HEK293 (cell line): ENCODE measurements at regions not wholly inside any gene's neighbourhood (a gene's known extent, or its start where the extent isn't known, plus 50 kb on each side); places are given as distances from the start of the nearest gene placed in this dataset.

Source experiments
- CTCF ChIA-PET: fragments of 350-600 bp; formaldehyde crosslinking; extraction: SDS; loops from one replicate; lab custom pipeline; 2021; ENCODE audit warnings: antibody characterized with exemption; lab: Yijun Ruan, JAX
- POLR2A ChIA-PET: fragments of 300-600 bp; formaldehyde crosslinking; extraction: SDS; loops from one replicate; lab custom pipeline; 2020; ENCODE audit warnings: antibody characterized with exemption, inconsistent platforms; lab: Yijun Ruan, JAX
- H3K27ac ChIP-seq: fragments of 200-500 bp; sonication (Bioruptor generic); 2 replicates; pipeline ENCODE4 v1.5.1; 2014; ENCODE audit warnings: low read depth, low read length, control low read depth, inconsistent platforms; ENCODE audit errors: extremely low read depth
- H3K36me3 ChIP-seq, 2 experiments: fragments of 200-500 bp in 1 of 2; sonication (Bioruptor generic) in 1 of 2; 1 replicate in 1 of 2; 2 replicates in 1 of 2; pipeline ENCODE4 v1.5.1; 2014 to 2017; ENCODE audit warnings: inconsistent platforms in 2 of 2, low read length in 2 of 2; ENCODE audit not compliant: control insufficient read depth in 2 of 2, insufficient read depth in 1 of 2
- H3K4me1 ChIP-seq: fragments of 200-500 bp; sonication (Bioruptor generic); 2 replicates; pipeline ENCODE4 v1.5.1; 2014; ENCODE audit warnings: mild to moderate bottlenecking, low read length, inconsistent platforms; ENCODE audit not compliant: control insufficient read depth, insufficient read depth
- H3K4me3 ChIP-seq: 2 replicates; pipeline ENCODE4 v1.5.1; 2011; ENCODE audit warnings: low read depth, mild to moderate bottlenecking, control low read depth, low read length, moderate library complexity
- H3K9me3 ChIP-seq: fragments of 200-500 bp; sonication (Bioruptor generic); 2 replicates; pipeline ENCODE4 v1.5.1; 2014; ENCODE audit warnings: low read depth, low read length, inconsistent platforms; ENCODE audit not compliant: control insufficient read depth, insufficient read depth
- PRDM2 ChIP-seq: fragments of 450-650 bp; formaldehyde crosslinking; IDR thresholded peaks from 2 replicates; pipeline ENCODE4 v1.5.1; 2016; ENCODE audit warnings: missing biosample characterization, missing genetic modification characterization, borderline replicate concordance
- REST ChIP-seq: fragments of 450-650 bp; formaldehyde crosslinking; IDR thresholded peaks from 2 replicates; pipeline ENCODE4 v1.5.1; 2016; ENCODE audit warnings: missing biosample characterization, missing genetic modification characterization
- YY2 ChIP-seq: fragments of 450-650 bp; formaldehyde crosslinking; IDR thresholded peaks from 2 replicates; pipeline ENCODE4 v1.5.1; 2016; ENCODE audit warnings: missing biosample characterization, missing genetic modification characterization
- ZFP3 ChIP-seq: fragments of 450-650 bp; formaldehyde crosslinking; IDR thresholded peaks from 2 replicates; pipeline ENCODE4 v1.5.1; 2016; ENCODE audit warnings: low read depth, missing biosample characterization, missing genetic modification characterization
- ZNF23 ChIP-seq: fragments of 450-650 bp; formaldehyde crosslinking; IDR thresholded peaks from 2 replicates; pipeline ENCODE4 v1.5.1; 2016; ENCODE audit warnings: missing biosample characterization, missing genetic modification characterization, borderline replicate concordance
- ZNF398 ChIP-seq: fragments of 450-650 bp; formaldehyde crosslinking; IDR thresholded peaks from 2 replicates; pipeline ENCODE4 v1.5.1; 2017; ENCODE audit warnings: missing biosample characterization, missing genetic modification characterization
- ZNF473 ChIP-seq: fragments of 450-650 bp; formaldehyde crosslinking; IDR thresholded peaks from 2 replicates; pipeline ENCODE4 v1.5.1; 2017; ENCODE audit warnings: missing biosample characterization, missing genetic modification characterization
- ZNF501 ChIP-seq: fragments of 450-650 bp; formaldehyde crosslinking; IDR thresholded peaks from 2 replicates; pipeline ENCODE4 v1.5.1; 2016; ENCODE audit warnings: missing biosample characterization, missing genetic modification characterization
- ZNF548 ChIP-seq: fragments of 450-650 bp; formaldehyde crosslinking; IDR thresholded peaks from 2 replicates; pipeline ENCODE4 v1.5.1; 2016; ENCODE audit warnings: missing biosample characterization, missing genetic modification characterization
- ZNF600 ChIP-seq: fragments of 450-650 bp; formaldehyde crosslinking; IDR thresholded peaks from 2 replicates; pipeline ENCODE4 v1.5.1; 2016; ENCODE audit warnings: missing biosample characterization, missing genetic modification characterization
- ZNF660 ChIP-seq: fragments of 450-650 bp; IDR thresholded peaks from 2 replicates; pipeline ENCODE4 v1.5.1; 2018; ENCODE audit warnings: missing biosample characterization, mild to moderate bottlenecking, missing genetic modification characterization
- ZNF704 ChIP-seq: fragments of 450-650 bp; formaldehyde crosslinking; IDR thresholded peaks from 2 replicates; pipeline ENCODE4 v1.5.1; 2016; ENCODE audit warnings: missing biosample characterization, missing genetic modification characterization
- ZNF776 ChIP-seq: fragments of 450-650 bp; formaldehyde crosslinking; IDR thresholded peaks from 2 replicates; pipeline ENCODE4 v1.5.0; 2017; ENCODE audit warnings: missing biosample characterization, missing genetic modification characterization, borderline replicate concordance
- ZSCAN16 ChIP-seq: fragments of 450-650 bp; formaldehyde crosslinking; IDR thresholded peaks from 2 replicates; pipeline ENCODE4 v1.5.1; 2016; ENCODE audit warnings: missing biosample characterization, missing genetic modification characterization
- ZSCAN30 ChIP-seq: fragments of 450-650 bp; IDR thresholded peaks from 2 replicates; pipeline ENCODE4 v1.5.1; 2018; ENCODE audit warnings: missing biosample characterization, mild to moderate bottlenecking, missing genetic modification characterization, moderate library complexity

GRCh38 chr3:190718097-190718496, 144.4 kb downstream of the GMNC start:
- H3K36me3 ChIP-seq, result no peaks in the 10 kb centered on the region
- H3K9me3 ChIP-seq, result no peaks in the 10 kb centered on the region
- no peak for TF ChIP-seq REST
- H3K4me1 ChIP-seq, result no peaks in the 10 kb centered on the region
- no peak overlapping the region for H3K27ac ChIP-seq
- CTCF ChIA-PET, result no interaction called here
- no peak overlapping the region for H3K4me3 ChIP-seq
- POLR2A ChIA-PET, result no interaction called here

- POLR2A ChIA-PET, result no interaction called here
- no peaks in the 10 kb centered on the region for H3K9me3 ChIP-seq
- H3K36me3 ChIP-seq, result no peaks in the 10 kb centered on the region
- no peak overlapping the region for H3K27ac ChIP-seq
- TF ChIP-seq ZNF600 (no peak), ZSCAN30 (tag by site-specific recombination) (no peak), YY2 (no peak), ZNF548 (tag by site-specific recombination) (no peak), ZFP3 (tag by site-specific recombination) (no peak), ZNF398 (tag by site-specific recombination) (no peak), ZNF776 (tag by site-specific recombination) (no peak), ZNF473 (no peak), ZNF704 (tag by site-specific recombination) (no peak), PRDM2 (no peak), ZSCAN16 (tag by site-specific recombination) (no peak), ZNF660 (tag by site-specific recombination) (no peak), ZNF501 (no peak), ZNF23 (tag by site-specific recombination) (no peak)
- H3K4me3 ChIP-seq, result no peak overlapping the region
- no peaks in the 10 kb centered on the region for H3K4me1 ChIP-seq
- CTCF ChIA-PET, result interaction anchor here (0.6 to 0.9 kb wide), 2 partner anchors 12 to 1584 kb away, joined by 3 read pairs; no protein-coding TSS in a partner anchor
These were observed 145.5 kb downstream of the GMNC start for GRCh38 chr3:190716961-190717360.
